SK-N-SH (cell line): ENCODE measurements at regions not wholly inside any gene's neighbourhood (a gene's known extent, or its start where the extent isn't known, plus 50 kb on each side); places are given as distances from the start of the nearest gene placed in this dataset.

Experiments
- CTCF ChIA-PET: fragments of 300-600, 350-600 bp; formaldehyde crosslinking; extraction: SDS; loops from one replicate; lab custom pipeline; 2021; lab: Yijun Ruan, JAX
- POLR2A ChIA-PET: fragments of 350-600 bp; sonication (Branson Sonifier 250); formaldehyde crosslinking; extraction: SDS; loops from one replicate; lab custom pipeline; 2020; ENCODE audit warnings: antibody characterized with exemption, inconsistent platforms; lab: Yijun Ruan, JAX
- DNase-seq: peaks from one replicate; pipeline ENCODE4 v3.0.0; 2012
- H2AFZ ChIP-seq: fragments of 200-600 bp; sonication (generic); 2 replicates; pipeline ENCODE4 v1.8.1; 2016; ENCODE audit warnings: antibody characterized with exemption, mild to moderate bottlenecking, low read depth
- H3F3A ChIP-seq: fragments of 200-600 bp; sonication (generic); replicated peaks from 2 replicates; pipeline ENCODE3; 2016; ENCODE audit warnings: antibody characterized with exemption, mild to moderate bottlenecking; ENCODE audit not compliant: insufficient read depth
- H3K27ac ChIP-seq, 2 experiments: fragments of 200-500 bp in 1 of 2; fragments of 200-600 bp in 1 of 2; sonication (Bioruptor generic) in 1 of 2; sonication (generic), shearing (Covaris generic) in 1 of 2; 2 replicates each; pipeline versions ENCODE4 v1.5.1 to v1.6.1; 2014 to 2016; ENCODE audit warnings: low read depth in 2 of 2, inconsistent platforms in 1 of 2, low read length in 1 of 2, mild to moderate bottlenecking in 1 of 2, mixed read lengths in 1 of 2
- H3K27me3 ChIP-seq: fragments of 200-600 bp; sonication (generic), shearing (Covaris generic); 2 replicates; pipeline ENCODE4 v1.6.1; 2016; ENCODE audit warnings: mixed run types; ENCODE audit not compliant: insufficient read depth
- H3K36me3 ChIP-seq, 2 experiments: fragments of 200-500 bp in 1 of 2; fragments of 200-600 bp in 1 of 2; sonication (Bioruptor generic) in 1 of 2; sonication (generic) in 1 of 2; replicated peaks in 1 of 2; 2 replicates each; pipeline versions ENCODE3 to v1.5.1; 2014 to 2016; ENCODE audit warnings: low read length in 1 of 2, mild to moderate bottlenecking in 1 of 2; ENCODE audit not compliant: insufficient read depth in 2 of 2, control insufficient read depth in 1 of 2
- H3K4me1 ChIP-seq, 2 experiments: fragments of 200-500 bp in 1 of 2; fragments of 200-600 bp in 1 of 2; sonication (Bioruptor generic) in 1 of 2; sonication (generic), shearing (Covaris generic) in 1 of 2; 2 replicates each; pipeline versions ENCODE4 v1.5.1 to v1.6.1; 2014 to 2016; ENCODE audit warnings: low read depth in 1 of 2, low read length in 1 of 2, mixed run types in 1 of 2; ENCODE audit not compliant: insufficient read depth in 2 of 2, control insufficient read depth in 1 of 2
- H3K4me2 ChIP-seq: fragments of 200-600 bp; sonication (generic), shearing (Covaris generic); 2 replicates; pipeline ENCODE4 v1.6.1; 2017; ENCODE audit warnings: mixed run types
- H3K4me3 ChIP-seq, 2 experiments: fragments of 200-500 bp in 1 of 2; fragments of 200-600 bp in 1 of 2; sonication (Bioruptor generic) in 1 of 2; sonication (generic), shearing (Covaris generic) in 1 of 2; 2 replicates each; pipeline versions ENCODE4 v1.5.1 to v1.8.1; 2014 to 2016; ENCODE audit warnings: low read depth in 2 of 2, inconsistent platforms in 1 of 2, low read length in 1 of 2, mild to moderate bottlenecking in 1 of 2, mixed read lengths in 1 of 2, moderate library complexity in 1 of 2
- H3K79me2 ChIP-seq: fragments of 200-600 bp; sonication (generic); 2 replicates; pipeline ENCODE4 v1.8.1; 2017; ENCODE audit warnings: mild to moderate bottlenecking; ENCODE audit not compliant: insufficient read depth
- H3K9ac ChIP-seq: fragments of 200-600 bp; sonication (generic); 2 replicates; pipeline ENCODE4 v1.6.1; 2017; ENCODE audit warnings: mixed run types
- H3K9me2 ChIP-seq: fragments of 200-600 bp; sonication (generic); 2 replicates; pipeline ENCODE4 v1.6.1; 2017; ENCODE audit warnings: mixed run types
- H3K9me3 ChIP-seq: fragments of 200-600 bp; sonication (generic); 2 replicates; pipeline ENCODE4 v1.6.1; 2017; ENCODE audit warnings: mixed run types, mild to moderate bottlenecking, moderate library complexity
- H4K20me1 ChIP-seq: fragments of 200-600 bp; sonication (generic); 2 replicates; pipeline ENCODE4 v1.6.1; 2017; ENCODE audit warnings: mild to moderate bottlenecking, mixed run types; ENCODE audit not compliant: insufficient read depth
- CHD2 ChIP-seq: fragments of 150-350 bp; IDR thresholded peaks from 2 replicates; pipeline ENCODE4 v1.6.1; 2018; ENCODE audit warnings: low read length; ENCODE audit not compliant: partially characterized antibody
- ELF1 ChIP-seq: IDR thresholded peaks from 2 replicates; pipeline ENCODE4 v1.4.0; 2012
- EZH2phosphoT487 ChIP-seq: fragments of 200-600 bp; sonication (generic); IDR thresholded peaks from 2 replicates; pipeline ENCODE4 v1.6.1; 2017; ENCODE audit warnings: low read depth, mixed run types, mild to moderate bottlenecking, antibody characterized with exemption, moderate library complexity, borderline replicate concordance
- FOSL2 ChIP-seq: IDR thresholded peaks from 2 replicates; pipeline ENCODE4 v1.4.0; 2012; ENCODE audit warnings: low read depth, mild to moderate bottlenecking, moderate library complexity, borderline replicate concordance
- FOXM1 ChIP-seq: IDR thresholded peaks from 2 replicates; pipeline ENCODE4 v1.4.0; 2012; ENCODE audit warnings: low read depth, mild to moderate bottlenecking
- JUND ChIP-seq: IDR thresholded peaks from 2 replicates; pipeline ENCODE4 v1.4.0; 2012
- MXI1 ChIP-seq: IDR thresholded peaks from 2 replicates; pipeline ENCODE4 v1.6.1; 2012; ENCODE audit warnings: mild to moderate bottlenecking, low read depth, low read length, improper control_type of control experiment
- RAD21 ChIP-seq: IDR thresholded peaks from 2 replicates; pipeline ENCODE4 v1.6.1; 2012; ENCODE audit warnings: mild to moderate bottlenecking, low read length
- RCOR1 ChIP-seq: fragments of 150-350 bp; IDR thresholded peaks from 2 replicates; pipeline ENCODE4 v1.6.1; 2017; ENCODE audit warnings: antibody characterized with exemption, low read length
- RFX5 ChIP-seq: IDR thresholded peaks from 2 replicates; pipeline ENCODE4 v1.6.1; 2012; ENCODE audit warnings: mild to moderate bottlenecking, improper control_type of control experiment, low read length
- RXRA ChIP-seq: IDR thresholded peaks from 2 replicates; pipeline ENCODE4 v1.4.0; 2012; ENCODE audit warnings: low read depth, mild to moderate bottlenecking, borderline replicate concordance
- SMC3 ChIP-seq: IDR thresholded peaks from 2 replicates; pipeline ENCODE4 v1.6.1; 2012; ENCODE audit warnings: low read depth, low read length, improper control_type of control experiment
- TAF1 ChIP-seq: IDR thresholded peaks from 2 replicates; pipeline ENCODE4 v1.6.1; 2012; ENCODE audit warnings: low read depth, mild to moderate bottlenecking, low read length, moderate library complexity, borderline replicate concordance
- WGBS: methylation state at CpG from one replicate; pipeline ENCODE4 v1.1.6; 2017; ENCODE audit warnings: low lambda C conversion rate; 5-methylcytosine and 5-hydroxymethylcytosine counted together
- TF ChIP-seq, protein P1 (sequence below): IDR thresholded peaks from 2 replicates; pipeline ENCODE4 v1.6.1; 2012; ENCODE audit warnings: mild to moderate bottlenecking, low read depth, low read length, moderate library complexity
- TF ChIP-seq, protein P2 (sequence below): IDR thresholded peaks from 2 replicates; pipeline ENCODE4 v1.4.0; 2012; ENCODE audit warnings: low read depth

DNA sequence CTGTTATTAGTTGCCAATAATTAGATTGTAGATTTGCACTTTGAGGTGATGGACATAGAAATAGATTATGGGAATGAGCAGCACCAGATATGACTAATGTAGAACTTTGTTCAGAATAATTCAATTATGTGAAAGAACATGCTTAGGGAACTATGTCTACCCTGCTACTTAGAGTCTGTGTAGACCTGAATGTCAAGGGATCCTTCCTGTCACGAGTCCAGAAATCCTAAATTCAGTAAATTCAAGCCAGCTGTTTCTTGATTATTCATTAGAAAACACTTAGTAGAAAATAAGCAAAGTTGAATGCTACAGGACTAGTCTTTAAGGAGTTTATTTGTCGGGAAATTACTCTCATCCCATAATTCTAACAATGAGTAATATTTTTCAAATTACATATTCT is 887.3 kb upstream of the SEMA6A start (continued):
- TF ChIP-seq RXRA: no peak
- TF ChIP-seq, protein P1, sequence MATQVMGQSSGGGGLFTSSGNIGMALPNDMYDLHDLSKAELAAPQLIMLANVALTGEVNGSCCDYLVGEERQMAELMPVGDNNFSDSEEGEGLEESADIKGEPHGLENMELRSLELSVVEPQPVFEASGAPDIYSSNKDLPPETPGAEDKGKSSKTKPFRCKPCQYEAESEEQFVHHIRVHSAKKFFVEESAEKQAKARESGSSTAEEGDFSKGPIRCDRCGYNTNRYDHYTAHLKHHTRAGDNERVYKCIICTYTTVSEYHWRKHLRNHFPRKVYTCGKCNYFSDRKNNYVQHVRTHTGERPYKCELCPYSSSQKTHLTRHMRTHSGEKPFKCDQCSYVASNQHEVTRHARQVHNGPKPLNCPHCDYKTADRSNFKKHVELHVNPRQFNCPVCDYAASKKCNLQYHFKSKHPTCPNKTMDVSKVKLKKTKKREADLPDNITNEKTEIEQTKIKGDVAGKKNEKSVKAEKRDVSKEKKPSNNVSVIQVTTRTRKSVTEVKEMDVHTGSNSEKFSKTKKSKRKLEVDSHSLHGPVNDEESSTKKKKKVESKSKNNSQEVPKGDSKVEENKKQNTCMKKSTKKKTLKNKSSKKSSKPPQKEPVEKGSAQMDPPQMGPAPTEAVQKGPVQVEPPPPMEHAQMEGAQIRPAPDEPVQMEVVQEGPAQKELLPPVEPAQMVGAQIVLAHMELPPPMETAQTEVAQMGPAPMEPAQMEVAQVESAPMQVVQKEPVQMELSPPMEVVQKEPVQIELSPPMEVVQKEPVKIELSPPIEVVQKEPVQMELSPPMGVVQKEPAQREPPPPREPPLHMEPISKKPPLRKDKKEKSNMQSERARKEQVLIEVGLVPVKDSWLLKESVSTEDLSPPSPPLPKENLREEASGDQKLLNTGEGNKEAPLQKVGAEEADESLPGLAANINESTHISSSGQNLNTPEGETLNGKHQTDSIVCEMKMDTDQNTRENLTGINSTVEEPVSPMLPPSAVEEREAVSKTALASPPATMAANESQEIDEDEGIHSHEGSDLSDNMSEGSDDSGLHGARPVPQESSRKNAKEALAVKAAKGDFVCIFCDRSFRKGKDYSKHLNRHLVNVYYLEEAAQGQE: no peak

DNA sequence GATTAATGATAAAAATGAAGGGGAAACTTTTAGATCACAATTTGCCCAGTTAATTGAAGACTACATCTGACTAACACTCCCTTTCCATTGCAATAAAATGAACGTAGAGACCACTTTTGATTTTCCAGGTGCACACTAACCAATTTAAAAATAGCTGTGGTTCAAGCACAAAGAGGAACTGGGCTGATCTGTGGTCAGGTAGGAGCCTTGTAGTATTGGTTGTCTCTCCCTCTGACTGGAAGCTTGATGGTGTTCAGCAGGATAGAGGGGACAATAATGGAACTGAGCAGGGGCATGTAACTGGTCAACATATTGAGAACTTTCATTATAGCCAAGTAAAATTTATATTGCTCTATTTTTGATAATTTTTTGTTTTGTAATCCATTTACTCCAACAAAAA is 886.8 kb upstream of the SEMA6A start:
- no peaks in the 10 kb centered on the region for H3K9me3 ChIP-seq
- WGBS: 17% methylated on average over 1 of the region's 1 CpG
- CTCF ChIA-PET: no interaction called here

DNA sequence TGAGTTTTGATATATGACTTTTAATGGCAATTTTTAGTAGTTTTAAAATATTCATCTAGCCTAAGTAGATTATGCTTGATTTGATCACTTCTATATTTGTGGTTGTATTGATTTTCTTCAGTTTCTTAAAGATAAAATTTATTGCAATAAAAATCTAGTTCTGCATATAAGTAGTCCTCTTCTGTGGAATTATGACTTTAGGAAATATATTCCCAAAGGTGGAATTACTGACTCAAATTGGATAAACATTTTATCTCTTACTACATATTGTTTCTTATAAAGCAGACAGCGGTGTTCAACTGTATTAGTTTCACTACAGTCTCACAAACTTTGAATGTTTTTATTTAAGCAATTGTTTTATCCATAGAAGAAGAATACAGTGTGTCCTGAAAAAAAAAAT is 883.0 kb upstream of the SEMA6A start:
- no peak overlapping the region for H3K27ac ChIP-seq
- H3F3A ChIP-seq: no peaks in the 10 kb centered on the region
- no peak for DNase-seq
- WGBS: 34% methylated on average over 1 of the region's 1 CpG
- H3K4me2 ChIP-seq: no peak overlapping the region
- ChIA-PET CTCF (no interaction called here), POLR2A (no interaction called here)
- no peaks in the 10 kb centered on the region for H3K27me3 ChIP-seq
- H3K9me3 ChIP-seq: no peaks in the 10 kb centered on the region
- H3K79me2 ChIP-seq: no peaks in the 10 kb centered on the region
- no peaks in the 10 kb centered on the region for H3K4me1 ChIP-seq
- no peaks in the 10 kb centered on the region for H3K9me2 ChIP-seq
- no peaks in the 10 kb centered on the region for H4K20me1 ChIP-seq
- TF ChIP-seq CHD2 (no peak), ELF1 (no peak), RCOR1 (no peak), JUND (no peak), RAD21 (no peak), MXI1 (no peak), SMC3 (no peak)
- H3K9ac ChIP-seq: no peak overlapping the region
- H2AFZ ChIP-seq: no peak overlapping the region
- H3K36me3 ChIP-seq: no peaks in the 10 kb centered on the region
- no peak overlapping the region for H3K4me3 ChIP-seq

More for the DNA sequence above, 886.8 kb upstream of the SEMA6A start:
- DNase-seq: no peak
- H3K36me3 ChIP-seq: no peaks in the 10 kb centered on the region
- H3K4me2 ChIP-seq: no peak overlapping the region
- TF ChIP-seq JUND: no peak
- no peak for TF ChIP-seq EZH2phosphoT487
- TF ChIP-seq FOSL2: no peak
- no peak for TF ChIP-seq RFX5
- TF ChIP-seq FOXM1: no peak
- TF ChIP-seq TAF1: no peak
- TF ChIP-seq, protein P2, sequence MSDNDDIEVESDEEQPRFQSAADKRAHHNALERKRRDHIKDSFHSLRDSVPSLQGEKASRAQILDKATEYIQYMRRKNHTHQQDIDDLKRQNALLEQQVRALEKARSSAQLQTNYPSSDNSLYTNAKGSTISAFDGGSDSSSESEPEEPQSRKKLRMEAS: no peak
- TF ChIP-seq ELF1: no peak
- TF ChIP-seq, all 33 proteins: peak for 0
- no peak overlapping the region for H3K27ac ChIP-seq
- H4K20me1 ChIP-seq: no peaks in the 10 kb centered on the region
- no peaks in the 10 kb centered on the region for H3F3A ChIP-seq
- peaks cover 0 to 2% of the 10 kb centered on the region in 2 experiments; a peak in 2 of 4 replicates for H3K4me1 ChIP-seq
- H3K9ac ChIP-seq: no peak overlapping the region
- H3K27me3 ChIP-seq: no peaks in the 10 kb centered on the region
- POLR2A ChIA-PET: no interaction called here
- H3K79me2 ChIP-seq: no peaks in the 10 kb centered on the region
- no peaks in the 10 kb centered on the region for H3K9me2 ChIP-seq
- no peak overlapping the region for H2AFZ ChIP-seq
- H3K4me3 ChIP-seq: no peak overlapping the region
